Inflammatory macrophage (primary cell): ENCODE measurements at regions not wholly inside any gene's neighbourhood (a gene's known extent, or its start where the extent isn't known, plus 50 kb on each side); places are given as distances from the start of the nearest gene placed in this dataset.

Experiments
- DNase-seq, 2 donors: peaks; one replicate each; pipeline ENCODE4 v3.0.0-alpha.2; 2020 to 2022

GRCh38 chr9:117480729-117481128, 65.9 kb upstream of the ASTN2 start:
- DNase-seq: no peak

GRCh38 chr9:117480253-117480652, 65.4 kb upstream of the ASTN2 start:
- DNase-seq: no peak

GRCh38 chr9:117473293-117473692, 58.4 kb upstream of the ASTN2 start:
- no peak for DNase-seq

GRCh38 chr9:117470902-117471301, 56.0 kb upstream of the ASTN2 start:
- no peak for DNase-seq

GRCh38 chr9:117470455-117470854, 55.6 kb upstream of the ASTN2 start:
- no peak for DNase-seq

GRCh38 chr9:117466111-117466510, 51.3 kb upstream of the ASTN2 start:
- no peak for DNase-seq

GRCh38 chr9:117465706-117466105, 50.8 kb upstream of the ASTN2 start:
- no peak for DNase-seq

GRCh38 chr9:117464941-117465616, 50.2 kb upstream of the ASTN2 start:
- no peak for DNase-seq
